ENCODE measurements at regions not wholly inside any gene's neighbourhood (a gene's known extent, or its start where the extent isn't known, plus 50 kb on each side); places are given as distances from the start of the nearest gene placed in this dataset.

DNA sequence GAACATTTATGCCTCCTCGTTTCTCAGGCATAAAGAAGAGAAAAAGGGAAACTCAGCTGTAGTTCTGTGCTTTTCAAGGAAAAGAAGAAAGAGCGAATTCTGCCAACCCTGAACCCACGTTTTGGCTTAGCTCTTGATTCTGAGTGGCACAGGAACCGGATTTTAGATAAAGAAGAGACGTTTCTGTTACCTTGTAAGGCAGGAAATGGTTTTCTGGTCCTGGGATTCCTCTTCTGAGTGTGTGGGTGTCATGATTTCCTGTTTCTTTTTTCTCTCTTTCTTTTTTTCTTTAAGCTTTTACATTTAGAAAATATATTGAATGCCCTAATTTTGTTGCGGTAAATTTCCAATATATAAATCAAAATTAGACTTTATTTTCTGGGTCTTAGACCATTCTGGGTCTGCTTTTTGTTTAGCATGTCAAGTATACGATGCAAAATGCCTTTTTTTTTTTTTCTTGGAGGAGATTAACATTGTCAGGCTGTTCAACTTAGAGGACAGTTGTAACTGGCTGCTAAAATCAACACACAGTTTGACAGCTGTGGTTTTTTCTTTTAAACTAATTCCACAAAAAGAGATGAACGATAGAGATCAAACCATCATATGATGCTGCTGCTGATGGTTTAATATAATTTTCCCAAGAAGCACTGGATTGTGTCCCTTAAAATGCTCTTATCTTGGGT is 190.8 kb downstream of the GATA3 start:
- Histone ChIP-seq H3K4me3 (ENCODE audit: low read depth in 1 of 3, low read length in 3 of 3) (no peak overlapping the region), H3K9me3 (ENCODE audit: control insufficient read depth in 4 of 4, low read length in 3 of 4) (peaks cover 0 to 10% (median 3%) of the 10 kb centered on the region in 4 donors), H3K27ac (ENCODE audit: low read depth in 1 of 2, low read length in 2 of 2) (no peak overlapping the region), H3K36me3 (ENCODE audit: control insufficient read depth in 4 of 4, insufficient read depth in 3 of 4, low read depth in 1 of 4, low read length in 3 of 4) (no peaks in the 10 kb centered on the region), H3K27me3 (ENCODE audit: control insufficient read depth in 4 of 4, insufficient read depth in 4 of 4, low read length in 3 of 4) (peaks cover 0 to 4% (median 0%) of the 10 kb centered on the region in 4 donors), H3K4me1 (ENCODE audit: control insufficient read depth in 4 of 4, insufficient read depth in 4 of 4, low read length in 3 of 4) (no peaks in the 10 kb centered on the region), H3K9ac (ENCODE audit: low read depth in 1 of 2, low read length in 2 of 2) (no peak overlapping the region)
- TF ChIP-seq YY1 (IDR thresholded peaks at IDR 0.05), result no peak
- TF ChIP-seq TAF1 (conservative IDR thresholded peaks at IDR 0.05), result no peak
- TF ChIP-seq, protein P1, sequence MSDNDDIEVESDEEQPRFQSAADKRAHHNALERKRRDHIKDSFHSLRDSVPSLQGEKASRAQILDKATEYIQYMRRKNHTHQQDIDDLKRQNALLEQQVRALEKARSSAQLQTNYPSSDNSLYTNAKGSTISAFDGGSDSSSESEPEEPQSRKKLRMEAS (IDR thresholded peaks at IDR 0.05), result no peak
- no peak for TF ChIP-seq HNF4G (IDR thresholded peaks at IDR 0.05)
- TF ChIP-seq HNF4A (conservative IDR thresholded peaks at IDR 0.05), result no peak
- no peak for TF ChIP-seq EGR1 (IDR thresholded peaks at IDR 0.05; ENCODE audit: low read depth in 2 of 2)
- no peak for TF ChIP-seq FOXA2 (IDR thresholded peaks at IDR 0.05)
- no peak for TF ChIP-seq JUND (IDR thresholded peaks at IDR 0.05)
- TF ChIP-seq GABPA (IDR thresholded peaks at IDR 0.05 in 1 of 2, conservative IDR thresholded peaks at IDR 0.05 in 1 of 2), result no peak
- TF ChIP-seq RXRA (IDR thresholded peaks at IDR 0.05), result no peak
- no peak for TF ChIP-seq ATF3 (IDR thresholded peaks at IDR 0.05)
- TF ChIP-seq, protein P2, sequence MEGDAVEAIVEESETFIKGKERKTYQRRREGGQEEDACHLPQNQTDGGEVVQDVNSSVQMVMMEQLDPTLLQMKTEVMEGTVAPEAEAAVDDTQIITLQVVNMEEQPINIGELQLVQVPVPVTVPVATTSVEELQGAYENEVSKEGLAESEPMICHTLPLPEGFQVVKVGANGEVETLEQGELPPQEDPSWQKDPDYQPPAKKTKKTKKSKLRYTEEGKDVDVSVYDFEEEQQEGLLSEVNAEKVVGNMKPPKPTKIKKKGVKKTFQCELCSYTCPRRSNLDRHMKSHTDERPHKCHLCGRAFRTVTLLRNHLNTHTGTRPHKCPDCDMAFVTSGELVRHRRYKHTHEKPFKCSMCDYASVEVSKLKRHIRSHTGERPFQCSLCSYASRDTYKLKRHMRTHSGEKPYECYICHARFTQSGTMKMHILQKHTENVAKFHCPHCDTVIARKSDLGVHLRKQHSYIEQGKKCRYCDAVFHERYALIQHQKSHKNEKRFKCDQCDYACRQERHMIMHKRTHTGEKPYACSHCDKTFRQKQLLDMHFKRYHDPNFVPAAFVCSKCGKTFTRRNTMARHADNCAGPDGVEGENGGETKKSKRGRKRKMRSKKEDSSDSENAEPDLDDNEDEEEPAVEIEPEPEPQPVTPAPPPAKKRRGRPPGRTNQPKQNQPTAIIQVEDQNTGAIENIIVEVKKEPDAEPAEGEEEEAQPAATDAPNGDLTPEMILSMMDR (IDR thresholded peaks at IDR 0.05; ENCODE audit: low read depth, low read length, missing input control), result no peak
- no peak for TF ChIP-seq SP1 (IDR thresholded peaks at IDR 0.05)
- TF ChIP-seq NR2F2 (IDR thresholded peaks at IDR 0.05), result no peak
- TF ChIP-seq REST (IDR thresholded peaks at IDR 0.05), result no peak
- TF ChIP-seq, protein P3, sequence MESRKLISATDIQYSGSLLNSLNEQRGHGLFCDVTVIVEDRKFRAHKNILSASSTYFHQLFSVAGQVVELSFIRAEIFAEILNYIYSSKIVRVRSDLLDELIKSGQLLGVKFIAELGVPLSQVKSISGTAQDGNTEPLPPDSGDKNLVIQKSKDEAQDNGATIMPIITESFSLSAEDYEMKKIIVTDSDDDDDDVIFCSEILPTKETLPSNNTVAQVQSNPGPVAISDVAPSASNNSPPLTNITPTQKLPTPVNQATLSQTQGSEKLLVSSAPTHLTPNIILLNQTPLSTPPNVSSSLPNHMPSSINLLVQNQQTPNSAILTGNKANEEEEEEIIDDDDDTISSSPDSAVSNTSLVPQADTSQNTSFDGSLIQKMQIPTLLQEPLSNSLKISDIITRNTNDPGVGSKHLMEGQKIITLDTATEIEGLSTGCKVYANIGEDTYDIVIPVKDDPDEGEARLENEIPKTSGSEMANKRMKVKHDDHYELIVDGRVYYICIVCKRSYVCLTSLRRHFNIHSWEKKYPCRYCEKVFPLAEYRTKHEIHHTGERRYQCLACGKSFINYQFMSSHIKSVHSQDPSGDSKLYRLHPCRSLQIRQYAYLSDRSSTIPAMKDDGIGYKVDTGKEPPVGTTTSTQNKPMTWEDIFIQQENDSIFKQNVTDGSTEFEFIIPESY (IDR thresholded peaks at IDR 0.05), result no peak
- no peak for TF ChIP-seq FOXA1 (IDR thresholded peaks at IDR 0.05)
- 43% methylated on average over 8 of the region's 8 CpGs for WGBS
- DNase-seq (ENCODE audit: low spot score), result no peak
